Endodermal cell (in vitro differentiated cells): ENCODE measurements at regions not wholly inside any gene's neighbourhood (a gene's known extent, or its start where the extent isn't known, plus 50 kb on each side); places are given as distances from the start of the nearest gene placed in this dataset.
A peak's percentile ranks its signal among the peaks of the same experiment; 100 is the strongest.

Experiments used
- DNase-seq: peaks from one replicate; pipeline ENCODE4 v3.0.0-alpha.2; 2017
- H3K27ac ChIP-seq: 2 replicates; pipeline ENCODE4 v1.5.1; 2013; ENCODE audit warnings: mild to moderate bottlenecking, low read depth, low read length, moderate library complexity
- H3K27me3 ChIP-seq: 2 replicates; pipeline ENCODE4 v1.6.1; 2013; ENCODE audit warnings: mild to moderate bottlenecking, low read length, moderate library complexity; ENCODE audit not compliant: insufficient read depth, control insufficient read depth, poor library complexity, severe bottlenecking
- H3K36me3 ChIP-seq: 2 replicates; pipeline ENCODE4 v1.7.0; 2013; ENCODE audit warnings: mild to moderate bottlenecking, low read length, moderate library complexity; ENCODE audit not compliant: control insufficient read depth, insufficient read depth
- H3K4me1 ChIP-seq: one replicate; pipeline ENCODE4 v1.7.0; 2013; ENCODE audit warnings: low read length; ENCODE audit not compliant: control insufficient read depth, insufficient read depth
- H3K4me3 ChIP-seq: 2 replicates; pipeline ENCODE4 v1.5.1; 2013; ENCODE audit warnings: mild to moderate bottlenecking, low read length, moderate library complexity
- H3K9ac ChIP-seq: 2 replicates; pipeline ENCODE4 v1.6.1; 2013; ENCODE audit warnings: mild to moderate bottlenecking, low read length, moderate library complexity; ENCODE audit not compliant: poor library complexity, severe bottlenecking; ENCODE audit errors: extremely low read depth
- H3K9me3 ChIP-seq: 2 replicates; pipeline ENCODE4 v1.6.1; 2013; ENCODE audit warnings: mild to moderate bottlenecking, low read length, moderate library complexity; ENCODE audit not compliant: control insufficient read depth
- H3K27ac Mint-ChIP-seq: 2 replicates; pipeline ENCODE4 v1.8.0; 2020; ENCODE audit warnings: mixed read lengths
- H3K27me3 Mint-ChIP-seq: 2 replicates; pipeline ENCODE4 v1.8.0; 2021; ENCODE audit warnings: mild to moderate bottlenecking, mixed read lengths; ENCODE audit not compliant: insufficient read depth
- H3K36me3 Mint-ChIP-seq: 2 replicates; pipeline ENCODE4 v1.8.0; 2020; ENCODE audit warnings: low read depth, mixed read lengths
- H3K4me1 Mint-ChIP-seq: 2 replicates; pipeline ENCODE4 v1.8.0; 2020; ENCODE audit warnings: mixed read lengths
- H3K4me3 Mint-ChIP-seq: 2 replicates; pipeline ENCODE4 v1.8.0; 2020; ENCODE audit warnings: mild to moderate bottlenecking, moderate library complexity, mixed read lengths
- H3K9me3 Mint-ChIP-seq: 2 replicates; pipeline ENCODE4 v1.8.0; 2020; ENCODE audit warnings: mild to moderate bottlenecking, mixed read lengths
- WGBS, 2 experiments: methylation state at CpG; one replicate each; pipeline versions ENCODE4 v1.1.5 to v1.1.7; 2013; ENCODE audit warnings: missing lambda C conversion rate in 2 of 2, mixed read lengths in 1 of 2; ENCODE audit not compliant: insufficient coverage in 1 of 2, insufficient read length in 1 of 2; 5-methylcytosine and 5-hydroxymethylcytosine counted together
- TF ChIP-seq, protein P1 (sequence below): fragments of 200-600 bp; sonication (generic); conservative IDR thresholded peaks from 2 replicates; pipeline ENCODE4 v1.5.0; 2021; ENCODE audit warnings: antibody characterized with exemption, mild to moderate bottlenecking

DNA sequence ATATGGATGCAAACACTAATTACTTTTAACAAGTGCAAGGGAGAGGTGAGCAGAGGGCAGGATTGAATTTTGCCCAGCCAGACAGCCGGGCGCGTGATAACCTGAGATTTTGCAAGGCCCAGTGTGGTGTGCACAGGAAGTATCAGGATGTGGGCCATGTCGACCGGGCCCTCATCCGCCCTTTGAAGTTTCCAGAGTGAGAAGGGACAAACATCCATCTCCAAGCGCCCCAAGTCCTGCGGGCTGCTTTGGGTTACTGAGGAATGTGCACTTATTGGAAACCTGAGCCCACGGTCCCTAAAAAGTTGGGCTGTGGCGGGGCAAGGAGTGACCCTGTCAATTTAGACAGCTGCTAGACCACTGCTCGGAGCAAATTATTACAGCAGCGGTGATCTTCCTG is 272.2 kb upstream of the IRX2 start:
- 92 to 97% methylated on average over 11 to 12 of the region's 12 CpGs for WGBS, 2 experiments
- no peak overlapping the region for H3K4me3 Mint-ChIP-seq
- Histone ChIP-seq H3K9me3 (no peaks in the 10 kb centered on the region), H3K27ac (no peak overlapping the region), H3K4me1 (no peaks in the 10 kb centered on the region), H3K36me3 (no peaks in the 10 kb centered on the region), H3K27me3 (no peaks in the 10 kb centered on the region), H3K9ac (no peak overlapping the region), H3K4me3 (no peak overlapping the region)
- H3K27me3 Mint-ChIP-seq = no peaks in the 10 kb centered on the region
- H3K9me3 Mint-ChIP-seq = no peaks in the 10 kb centered on the region
- H3K4me1 Mint-ChIP-seq = no peaks in the 10 kb centered on the region
- no peak for DNase-seq
- H3K36me3 Mint-ChIP-seq = no peaks in the 10 kb centered on the region
- no peak overlapping the region for H3K27ac Mint-ChIP-seq
- TF ChIP-seq, protein P1, sequence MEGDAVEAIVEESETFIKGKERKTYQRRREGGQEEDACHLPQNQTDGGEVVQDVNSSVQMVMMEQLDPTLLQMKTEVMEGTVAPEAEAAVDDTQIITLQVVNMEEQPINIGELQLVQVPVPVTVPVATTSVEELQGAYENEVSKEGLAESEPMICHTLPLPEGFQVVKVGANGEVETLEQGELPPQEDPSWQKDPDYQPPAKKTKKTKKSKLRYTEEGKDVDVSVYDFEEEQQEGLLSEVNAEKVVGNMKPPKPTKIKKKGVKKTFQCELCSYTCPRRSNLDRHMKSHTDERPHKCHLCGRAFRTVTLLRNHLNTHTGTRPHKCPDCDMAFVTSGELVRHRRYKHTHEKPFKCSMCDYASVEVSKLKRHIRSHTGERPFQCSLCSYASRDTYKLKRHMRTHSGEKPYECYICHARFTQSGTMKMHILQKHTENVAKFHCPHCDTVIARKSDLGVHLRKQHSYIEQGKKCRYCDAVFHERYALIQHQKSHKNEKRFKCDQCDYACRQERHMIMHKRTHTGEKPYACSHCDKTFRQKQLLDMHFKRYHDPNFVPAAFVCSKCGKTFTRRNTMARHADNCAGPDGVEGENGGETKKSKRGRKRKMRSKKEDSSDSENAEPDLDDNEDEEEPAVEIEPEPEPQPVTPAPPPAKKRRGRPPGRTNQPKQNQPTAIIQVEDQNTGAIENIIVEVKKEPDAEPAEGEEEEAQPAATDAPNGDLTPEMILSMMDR = no peak

DNA sequence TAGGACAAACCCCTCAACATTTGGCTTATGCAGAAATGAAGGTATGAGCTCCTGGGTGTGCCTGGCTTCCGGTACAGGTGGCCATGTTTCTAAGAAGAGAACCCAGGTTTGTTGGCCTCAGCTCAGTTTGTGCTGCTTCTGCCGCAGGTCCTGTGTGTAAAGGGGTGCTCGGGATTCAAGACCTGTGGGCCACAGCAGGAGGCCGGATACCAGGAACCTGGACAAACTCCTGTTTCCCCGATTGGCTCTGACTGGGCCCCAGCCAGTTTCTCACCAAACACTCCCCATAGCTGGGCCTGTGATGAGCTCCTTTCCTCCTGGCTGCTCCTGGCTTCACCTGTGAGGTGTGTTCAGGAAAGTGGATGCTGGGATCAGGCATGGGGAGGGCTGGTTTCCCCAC is 271.2 kb upstream of the IRX2 start:
- Mint-ChIP-seq H3K27me3 (no peaks in the 10 kb centered on the region), H3K4me1 (no peaks in the 10 kb centered on the region), H3K36me3 (no peaks in the 10 kb centered on the region), H3K4me3 (no peak overlapping the region), H3K27ac (no peak overlapping the region), H3K9me3 (no peaks in the 10 kb centered on the region)
- no peak overlapping the region for H3K4me3 ChIP-seq
- H3K27me3 ChIP-seq = no peaks in the 10 kb centered on the region
- no peak for DNase-seq
- H3K4me1 ChIP-seq = no peaks in the 10 kb centered on the region
- no peaks in the 10 kb centered on the region for H3K9me3 ChIP-seq
- no peak overlapping the region for H3K9ac ChIP-seq
- H3K36me3 ChIP-seq = no peaks in the 10 kb centered on the region
- TF ChIP-seq, protein P1 = no peak
- no peak overlapping the region for H3K27ac ChIP-seq
- WGBS, 2 experiments = 85 to 100% methylated on average over 1 to 5 of the region's 5 CpGs

DNA sequence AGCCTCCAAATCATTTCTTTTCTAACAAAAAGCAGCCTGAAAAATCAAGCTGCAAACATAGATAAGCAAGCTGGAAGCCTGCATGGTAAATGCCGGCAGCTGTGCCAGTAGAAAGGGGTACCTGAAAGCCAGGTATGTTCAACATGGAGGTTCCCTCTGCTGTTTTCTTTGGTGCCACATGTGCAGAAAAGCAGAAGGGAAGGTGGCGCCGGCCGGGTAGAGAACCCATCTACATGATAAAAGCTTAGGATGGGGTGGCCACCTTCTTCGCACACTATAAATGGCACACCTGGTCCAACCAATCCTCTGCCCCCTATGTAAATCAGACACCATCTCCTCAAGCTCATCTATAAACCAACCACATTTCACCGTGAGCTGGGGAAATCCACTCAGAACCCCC is 268.9 kb upstream of the IRX2 start:
- peak; percentile 9 for DNase-seq
- H3K4me3 ChIP-seq = no peak overlapping the region
- no peaks in the 10 kb centered on the region for H3K27me3 Mint-ChIP-seq
- no peaks in the 10 kb centered on the region for H3K4me1 ChIP-seq
- H3K9me3 Mint-ChIP-seq = no peaks in the 10 kb centered on the region
- no peaks in the 10 kb centered on the region for H3K36me3 Mint-ChIP-seq
- WGBS, 2 experiments = 86 to 92% methylated on average over 5 to 6 of the region's 6 CpGs
- H3K27me3 ChIP-seq = no peaks in the 10 kb centered on the region
- no peak overlapping the region for H3K27ac Mint-ChIP-seq
- no peak overlapping the region for H3K4me3 Mint-ChIP-seq
- no peak overlapping the region for H3K27ac ChIP-seq
- H3K9ac ChIP-seq = no peak overlapping the region
- TF ChIP-seq, protein P1 = no peak
- no peaks in the 10 kb centered on the region for H3K36me3 ChIP-seq
- no peaks in the 10 kb centered on the region for H3K4me1 Mint-ChIP-seq
- no peaks in the 10 kb centered on the region for H3K9me3 ChIP-seq
